ENCODE measurements at regions not wholly inside any gene's neighbourhood (a gene's known extent, or its start where the extent isn't known, plus 50 kb on each side); places are given as distances from the start of the nearest gene placed in this dataset.

- TF ChIP-seq ZNF174 (tag by site-specific recombination; IDR thresholded peaks at IDR 0.05) (no peak), SP2 (tag by site-specific recombination; IDR thresholded peaks at IDR 0.05) (no peak), PRDM4 (tag by site-specific recombination; IDR thresholded peaks at IDR 0.05) (no peak), ZNF114 (tag by site-specific recombination; IDR thresholded peaks at IDR 0.05) (no peak), ZNF837 (tag by site-specific recombination; IDR thresholded peaks at IDR 0.05) (no peak), GLI2 (tag by site-specific recombination; IDR thresholded peaks at IDR 0.05; ENCODE audit: borderline replicate concordance, low read depth) (no peak), AEBP2 (tag by site-specific recombination; IDR thresholded peaks at IDR 0.05; ENCODE audit: borderline replicate concordance) (no peak), BCL11A (tag by site-specific recombination; IDR thresholded peaks at IDR 0.05; ENCODE audit: low read depth) (no peak), PRDM1 (tag by site-specific recombination; IDR thresholded peaks at IDR 0.05) (no peak), ZNF157 (tag by site-specific recombination; IDR thresholded peaks at IDR 0.05) (no peak), ZBTB48 (tag by site-specific recombination; IDR thresholded peaks at IDR 0.05) (no peak), SALL2 (tag by site-specific recombination; IDR thresholded peaks at IDR 0.05; ENCODE audit: borderline replicate concordance) (no peak), ZNF335 (tag by site-specific recombination; conservative IDR thresholded peaks at IDR 0.05) (no peak), ZNF76 (tag by site-specific recombination; IDR thresholded peaks at IDR 0.05; ENCODE audit: borderline replicate concordance, low read depth) (no peak)
These were observed 1315.4 kb downstream of the SLITRK1 start (continued) for GRCh38 chr13:82566864-82567263.

- no peaks in the 10 kb centered on the region for H3K4me1 ChIP-seq (ENCODE audit: control insufficient read depth, insufficient read depth, low read length)
- H3K36me3 ChIP-seq (ENCODE audit: control insufficient read depth in 2 of 2, insufficient read depth in 1 of 2, low read length in 2 of 2): no peaks in the 10 kb centered on the region
- ChIA-PET CTCF (no interaction called here), POLR2A (no interaction called here)
- no peak for TF ChIP-seq OVOL3 (tag by site-specific recombination; IDR thresholded peaks at IDR 0.05)
- no peak for TF ChIP-seq ZNF549 (tag by site-specific recombination; IDR thresholded peaks at IDR 0.05)
- TF ChIP-seq ZNF707 (tag by site-specific recombination; IDR thresholded peaks at IDR 0.05): no peak
- TF ChIP-seq ZNF600 (tag by site-specific recombination; IDR thresholded peaks at IDR 0.05): no peak
- TF ChIP-seq ZSCAN30 (tag by site-specific recombination; IDR thresholded peaks at IDR 0.05): no peak
- no peak for TF ChIP-seq ZBTB49 (tag by site-specific recombination; IDR thresholded peaks at IDR 0.05; ENCODE audit: low read depth)
- no peak for TF ChIP-seq ZNF248 (tag by site-specific recombination; IDR thresholded peaks at IDR 0.05)
- TF ChIP-seq ZNF302 (tag by site-specific recombination; IDR thresholded peaks at IDR 0.05; ENCODE audit: low read depth): no peak
- TF ChIP-seq ZNF843 (tag by site-specific recombination; IDR thresholded peaks at IDR 0.05): no peak
- TF ChIP-seq GFI1B (tag by site-specific recombination; IDR thresholded peaks at IDR 0.05): no peak
- no peak for TF ChIP-seq ZBTB6 (tag by site-specific recombination; IDR thresholded peaks at IDR 0.05)
- no peak overlapping the region for H3K4me3 ChIP-seq (ENCODE audit: low read depth, low read length)
- H3K9me3 ChIP-seq (ENCODE audit: control insufficient read depth, insufficient read depth, low read depth, low read length): no peaks in the 10 kb centered on the region
- H3K27ac ChIP-seq (ENCODE audit: extremely low read depth, low read depth, low read length): no peak overlapping the region
These were observed 1317.1 kb downstream of the SLITRK1 start for GRCh38 chr13:82565201-82565600.
